RWPE2 (cell line): ENCODE measurements at regions not wholly inside any gene's neighbourhood (a gene's known extent, or its start where the extent isn't known, plus 50 kb on each side); places are given as distances from the start of the nearest gene placed in this dataset.
"Not testable (repeated sequence)": the region's sequence is repeated elsewhere in the genome, so short reads cannot be mapped to it uniquely, and the experiment has no call there.

ENCODE experiments used
- ATAC-seq: fragments of 200-7000 bp; cut with Tn5 transposase; 3 replicates; pipeline ENCODE4 v1.9.1; 2021; ENCODE audit warnings: low read depth
- DNase-seq: peaks from one replicate; pipeline ENCODE4 v3.0.0-alpha.2; 2020; ENCODE audit warnings: low spot score
- H3K27ac ChIP-seq: fragments of 450-650 bp; 2 replicates; pipeline ENCODE4 v1.5.1; 2017; ENCODE audit warnings: mild to moderate bottlenecking; ENCODE audit not compliant: poor library complexity, severe bottlenecking
- H3K27me3 ChIP-seq: fragments of 250-450 bp; sonication (Bioruptor Pico); 2 replicates; pipeline ENCODE4 v1.5.1; 2021; ENCODE audit warnings: mild to moderate bottlenecking, moderate library complexity; ENCODE audit not compliant: insufficient read depth, poor library complexity, severe bottlenecking
- H3K36me3 ChIP-seq: fragments of 250-450 bp; sonication (Bioruptor Pico); 2 replicates; pipeline ENCODE4 v1.5.1; 2020; ENCODE audit warnings: low read depth, mild to moderate bottlenecking, moderate library complexity
- H3K4me1 ChIP-seq: fragments of 250-450 bp; sonication (Bioruptor Pico); 2 replicates; pipeline ENCODE4 v1.5.1; 2021; ENCODE audit warnings: mild to moderate bottlenecking, moderate library complexity; ENCODE audit not compliant: insufficient read depth, poor library complexity, severe bottlenecking
- H3K4me3 ChIP-seq: fragments of 250-450 bp; sonication (Bioruptor Pico); 2 replicates; pipeline ENCODE4 v1.5.1; 2021; ENCODE audit warnings: mild to moderate bottlenecking, moderate library complexity; ENCODE audit not compliant: severe bottlenecking
- H3K9me3 ChIP-seq: fragments of 250-450 bp; sonication (Bioruptor Pico); 2 replicates; pipeline ENCODE4 v1.5.1; 2021; ENCODE audit warnings: mild to moderate bottlenecking, moderate library complexity; ENCODE audit not compliant: severe bottlenecking
- TF ChIP-seq, protein P1 (sequence below): fragments of 450-650 bp; IDR thresholded peaks from one replicate; pipeline ENCODE4 v1.5.1; 2017; ENCODE audit warnings: mild to moderate bottlenecking, moderate library complexity; ENCODE audit not compliant: poor library complexity, severe bottlenecking

DNA sequence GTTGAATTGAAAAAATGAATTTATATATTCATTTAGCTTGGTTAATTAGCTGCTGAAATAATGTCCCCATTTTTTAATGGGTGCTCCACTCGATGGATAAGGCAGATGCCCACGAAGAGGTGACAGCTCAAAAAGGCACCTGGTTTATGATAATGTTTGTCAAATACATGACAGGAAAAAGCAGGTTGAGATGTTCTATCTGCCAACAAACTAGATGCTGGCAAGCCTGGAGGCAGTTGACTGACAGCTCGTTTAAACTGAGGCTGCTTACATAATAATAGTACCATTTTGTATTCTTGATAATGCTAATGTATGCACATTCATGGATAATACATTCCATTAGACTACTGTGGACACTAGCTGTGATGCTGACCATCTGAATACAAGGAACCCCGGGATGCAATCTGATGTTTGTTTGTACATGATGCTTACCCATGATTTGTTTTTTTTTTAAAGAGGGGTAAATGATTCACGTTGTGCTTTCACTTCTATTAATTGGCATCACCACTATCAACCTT, 69.0 kb upstream of the GPR158 start:
- Histone ChIP-seq H3K27ac (no peak overlapping the region), H3K36me3 (no peaks in the 10 kb centered on the region), H3K27me3 (peaks cover 6% of the 10 kb centered on the region), H3K4me3 (no peak overlapping the region), H3K4me1 (no peaks in the 10 kb centered on the region), H3K9me3 (no peaks in the 10 kb centered on the region)
- TF ChIP-seq, protein P1, sequence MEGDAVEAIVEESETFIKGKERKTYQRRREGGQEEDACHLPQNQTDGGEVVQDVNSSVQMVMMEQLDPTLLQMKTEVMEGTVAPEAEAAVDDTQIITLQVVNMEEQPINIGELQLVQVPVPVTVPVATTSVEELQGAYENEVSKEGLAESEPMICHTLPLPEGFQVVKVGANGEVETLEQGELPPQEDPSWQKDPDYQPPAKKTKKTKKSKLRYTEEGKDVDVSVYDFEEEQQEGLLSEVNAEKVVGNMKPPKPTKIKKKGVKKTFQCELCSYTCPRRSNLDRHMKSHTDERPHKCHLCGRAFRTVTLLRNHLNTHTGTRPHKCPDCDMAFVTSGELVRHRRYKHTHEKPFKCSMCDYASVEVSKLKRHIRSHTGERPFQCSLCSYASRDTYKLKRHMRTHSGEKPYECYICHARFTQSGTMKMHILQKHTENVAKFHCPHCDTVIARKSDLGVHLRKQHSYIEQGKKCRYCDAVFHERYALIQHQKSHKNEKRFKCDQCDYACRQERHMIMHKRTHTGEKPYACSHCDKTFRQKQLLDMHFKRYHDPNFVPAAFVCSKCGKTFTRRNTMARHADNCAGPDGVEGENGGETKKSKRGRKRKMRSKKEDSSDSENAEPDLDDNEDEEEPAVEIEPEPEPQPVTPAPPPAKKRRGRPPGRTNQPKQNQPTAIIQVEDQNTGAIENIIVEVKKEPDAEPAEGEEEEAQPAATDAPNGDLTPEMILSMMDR = no peak
- ATAC-seq = no peak
- DNase-seq = no peak

DNA sequence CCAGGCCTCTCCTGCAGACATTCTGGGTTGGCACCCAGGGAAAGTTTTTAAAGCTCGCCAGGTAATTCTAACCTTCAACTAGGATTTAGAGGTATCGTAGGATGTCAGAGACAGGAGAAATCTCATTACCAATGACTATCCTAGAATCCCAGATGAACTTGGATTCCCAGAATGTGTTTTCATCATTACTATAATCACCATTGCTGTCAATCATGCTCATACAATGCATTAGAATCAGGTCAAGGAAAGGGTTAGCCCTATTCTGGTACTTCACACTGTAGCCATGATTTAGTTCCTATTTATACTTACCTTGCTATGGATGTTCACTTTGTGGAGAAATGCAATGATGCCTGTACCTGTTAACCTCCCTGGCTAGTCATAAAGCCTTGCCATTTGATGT, 67.0 kb upstream of the GPR158 start:
- DNase-seq (no peak), ATAC-seq (no peak)
- no peaks in the 10 kb centered on the region for H3K9me3 ChIP-seq
- no peak overlapping the region for H3K27ac ChIP-seq
- no peak overlapping the region for H3K4me3 ChIP-seq
- no peaks in the 10 kb centered on the region for H3K4me1 ChIP-seq
- TF ChIP-seq, protein P1 = no peak
- H3K36me3 ChIP-seq = no peaks in the 10 kb centered on the region
- H3K27me3 ChIP-seq = peaks cover 6% of the 10 kb centered on the region

DNA sequence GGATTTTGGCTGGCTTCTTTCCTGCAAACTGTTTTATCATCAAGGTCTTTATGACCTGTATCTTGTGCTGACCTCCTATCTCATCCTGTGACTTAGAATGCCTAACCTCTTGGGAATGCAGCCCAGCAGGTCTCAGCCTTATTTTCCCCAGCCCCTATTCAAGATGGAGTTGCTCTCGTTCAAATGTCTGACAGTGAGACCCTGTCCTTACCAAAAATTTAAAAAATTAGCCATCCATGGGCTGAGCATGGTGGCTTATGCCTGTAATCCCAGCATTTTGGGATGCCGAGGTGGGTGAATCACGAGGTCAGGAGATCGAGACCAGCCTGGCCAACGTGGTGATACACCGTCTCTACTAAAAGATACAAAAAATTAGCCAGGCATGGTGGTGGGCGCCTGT, 64.9 kb upstream of the GPR158 start:
- H3K36me3 ChIP-seq, H3K27me3 ChIP-seq, H3K27ac ChIP-seq, ATAC-seq, H3K4me1 ChIP-seq, H3K9me3 ChIP-seq, H3K4me3 ChIP-seq, DNase-seq: not testable (repeated sequence)

DNA sequence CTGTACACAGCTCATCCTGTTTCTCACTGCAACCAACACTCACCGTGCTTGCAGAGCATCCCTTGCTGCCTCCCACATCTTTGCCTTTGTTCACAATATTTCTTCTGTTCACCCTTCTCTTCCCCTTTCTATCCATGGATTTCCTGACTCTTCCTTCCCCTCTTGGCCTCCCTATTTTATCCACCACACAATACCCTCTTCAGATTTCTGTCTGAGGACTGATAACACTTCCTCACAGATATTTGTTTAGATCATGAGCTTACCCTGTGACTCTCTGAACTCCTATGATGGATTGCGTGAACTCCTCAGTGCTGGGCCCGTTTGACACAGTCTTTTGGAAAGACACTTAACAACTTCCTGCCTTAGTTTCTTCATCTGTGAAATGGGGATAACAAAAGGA, 62.8 kb upstream of the GPR158 start:
- Histone ChIP-seq H3K36me3 (no peaks in the 10 kb centered on the region), H3K9me3 (no peaks in the 10 kb centered on the region), H3K4me3 (no peak overlapping the region), H3K27me3 (no peaks in the 10 kb centered on the region), H3K27ac (no peak overlapping the region), H3K4me1 (no peaks in the 10 kb centered on the region)
- ATAC-seq (no peak), DNase-seq (no peak)
- TF ChIP-seq, protein P1 = no peak

DNA sequence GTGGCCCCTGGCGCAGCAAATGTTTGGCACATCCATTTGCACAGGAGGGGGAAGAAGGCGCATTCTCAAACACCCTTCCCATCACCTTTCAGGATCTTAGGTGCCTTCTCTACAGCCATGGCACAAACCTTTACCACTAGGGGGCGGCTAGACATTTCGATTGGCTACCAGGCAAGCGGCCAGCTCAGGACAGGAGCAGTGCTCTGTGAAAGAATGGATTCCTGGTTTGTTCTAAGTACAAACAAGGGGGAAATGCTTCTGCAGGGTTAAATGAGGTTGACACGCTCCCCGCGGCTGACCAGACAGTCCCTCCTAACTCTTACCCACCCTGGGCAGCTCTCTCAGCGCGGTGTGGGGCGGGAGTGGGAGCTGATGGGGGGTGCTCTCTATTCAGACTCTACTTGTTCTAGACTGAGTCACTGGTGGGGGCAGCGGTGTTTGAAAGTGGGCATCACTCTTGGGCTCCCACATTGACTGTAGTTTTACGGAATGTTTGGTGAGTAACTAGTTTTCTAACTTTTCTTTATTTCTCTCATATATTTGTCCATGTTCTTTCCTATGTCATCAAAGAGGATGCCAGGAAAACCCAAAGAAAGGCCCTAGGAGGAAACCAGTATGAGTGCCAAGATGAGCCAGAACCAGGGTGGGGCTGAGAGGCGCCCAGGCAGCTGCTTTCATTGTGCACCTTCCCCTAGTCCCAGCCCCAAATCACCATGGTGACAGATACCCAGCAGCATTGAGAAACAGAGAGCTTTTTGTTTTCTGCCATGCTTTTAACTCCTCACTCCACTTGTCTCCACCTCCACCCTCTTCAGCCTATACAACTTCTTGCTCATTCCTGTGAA, 61.4 kb upstream of the GPR158 start:
- H3K4me3 ChIP-seq = no peak overlapping the region
- H3K27ac ChIP-seq = no peak overlapping the region
- H3K9me3 ChIP-seq = no peaks in the 10 kb centered on the region
- ATAC-seq (peak; percentile 93), DNase-seq (peak; percentile 72)
- H3K27me3 ChIP-seq = no peaks in the 10 kb centered on the region
- TF ChIP-seq, protein P1 = peak; percentile 83
- no peaks in the 10 kb centered on the region for H3K36me3 ChIP-seq
- no peaks in the 10 kb centered on the region for H3K4me1 ChIP-seq
